Amniotic epithelial cell (primary cell): ENCODE measurements at regions not wholly inside any gene's neighbourhood (a gene's known extent, or its start where the extent isn't known, plus 50 kb on each side); places are given as distances from the start of the nearest gene placed in this dataset.

ENCODE experiments used
- DNase-seq: peaks from one replicate; pipeline ENCODE4 v3.0.0-alpha.2; 2010; ENCODE audit warnings: low read depth

- no peak for DNase-seq
Observed at GRCh38 chr4:180578175-180578574, 1665.0 kb upstream of the TENM3 start.

- no peak for DNase-seq
Observed at GRCh38 chr4:180581061-180581460, 1662.1 kb upstream of the TENM3 start.

- no peak for DNase-seq
Observed at GRCh38 chr4:180587379-180587778, 1655.8 kb upstream of the TENM3 start.

- no peak for DNase-seq
Observed at GRCh38 chr4:180589575-180589974, 1653.6 kb upstream of the TENM3 start.

- no peak for DNase-seq
Observed at GRCh38 chr4:180596888-180597483, 1646.2 kb upstream of the TENM3 start.

- no peak for DNase-seq
Observed at GRCh38 chr4:180598281-180598680, 1644.9 kb upstream of the TENM3 start.

- no peak for DNase-seq
Observed at GRCh38 chr4:180603791-180604190, 1639.4 kb upstream of the TENM3 start.

GRCh38 chr4:180610324-180610723, 1632.9 kb upstream of the TENM3 start:
- DNase-seq: no peak

- DNase-seq: no peak
Observed at GRCh38 chr4:180615746-180616145, 1627.5 kb upstream of the TENM3 start.

GRCh38 chr4:180617196-180617595, 1626.0 kb upstream of the TENM3 start:
- DNase-seq: no peak

GRCh38 chr4:180618396-180618795, 1624.8 kb upstream of the TENM3 start:
- no peak for DNase-seq

- DNase-seq: no peak
Observed at GRCh38 chr4:180619440-180619839, 1623.8 kb upstream of the TENM3 start.

- DNase-seq: no peak
Observed at GRCh38 chr4:180622254-180622653, 1620.9 kb upstream of the TENM3 start.

- DNase-seq: no peak
Observed at GRCh38 chr4:180625653-180626052, 1617.5 kb upstream of the TENM3 start.

- DNase-seq: no peak
Observed at GRCh38 chr4:180630012-180630665, 1613.1 kb upstream of the TENM3 start.

GRCh38 chr4:180634306-180634705, 1608.9 kb upstream of the TENM3 start:
- no peak for DNase-seq

GRCh38 chr4:180635281-180635680, 1607.9 kb upstream of the TENM3 start:
- DNase-seq: no peak

GRCh38 chr4:180636696-180637404, 1606.4 kb upstream of the TENM3 start:
- no peak for DNase-seq

GRCh38 chr4:180637616-180638015, 1605.6 kb upstream of the TENM3 start:
- no peak for DNase-seq

- DNase-seq: no peak
Observed at GRCh38 chr4:180640193-180640592, 1603.0 kb upstream of the TENM3 start.

GRCh38 chr4:180641495-180641894, 1601.7 kb upstream of the TENM3 start:
- DNase-seq: no peak

GRCh38 chr4:180642732-180643131, 1600.5 kb upstream of the TENM3 start:
- no peak for DNase-seq

GRCh38 chr4:180650273-180650672, 1592.9 kb upstream of the TENM3 start:
- DNase-seq: no peak
